Neural crest cell (in vitro differentiated cells): ENCODE measurements at regions not wholly inside any gene's neighbourhood (a gene's known extent, or its start where the extent isn't known, plus 50 kb on each side); places are given as distances from the start of the nearest gene placed in this dataset.

Source experiments
- DNase-seq: peaks from one replicate; pipeline ENCODE4 v3.0.0; 2021; ENCODE audit warnings: low read depth, mixed read lengths, low spot score
- H3K27ac Mint-ChIP-seq: one replicate; pipeline ENCODE4 v1.8.0; 2021; ENCODE audit warnings: mild to moderate bottlenecking, mixed read lengths; ENCODE audit not compliant: unreplicated experiment
- H3K27me3 Mint-ChIP-seq: 2 replicates; pipeline ENCODE4 v1.8.0; 2021; ENCODE audit warnings: low read depth, mild to moderate bottlenecking, mixed read lengths
- H3K36me3 Mint-ChIP-seq: 2 replicates; pipeline ENCODE4 v1.8.0; 2021; ENCODE audit warnings: low read depth, mild to moderate bottlenecking, mixed read lengths
- H3K4me1 Mint-ChIP-seq: 2 replicates; pipeline ENCODE4 v1.8.0; 2021; ENCODE audit warnings: mixed read lengths
- H3K4me3 Mint-ChIP-seq: one replicate; pipeline ENCODE4 v1.8.0; 2021; ENCODE audit warnings: mild to moderate bottlenecking, mixed read lengths
- H3K9me3 Mint-ChIP-seq: 2 replicates; pipeline ENCODE4 v1.8.0; 2021; ENCODE audit warnings: mixed read lengths
- CTCF ChIP-seq: fragments of 200-600 bp; sonication (generic); conservative IDR thresholded peaks from 2 replicates; pipeline ENCODE4 v1.5.0; 2021; ENCODE audit warnings: antibody characterized with exemption, mild to moderate bottlenecking

- no peak for DNase-seq
- Mint-ChIP-seq H3K4me3 (no peak overlapping the region), H3K36me3 (no peaks in the 10 kb centered on the region), H3K27me3 (peaks cover 28% of the 10 kb centered on the region), H3K27ac (no peak overlapping the region), H3K9me3 (no peaks in the 10 kb centered on the region), H3K4me1 (no peaks in the 10 kb centered on the region)
- TF ChIP-seq CTCF: no peak
Measured at GRCh38 chr2:37842732-37843440, 82.2 kb upstream of the RMDN2 start.

GRCh38 chr2:37843556-37843955 lies 81.5 kb upstream of the RMDN2 start:
- Mint-ChIP-seq H3K36me3 (no peaks in the 10 kb centered on the region), H3K4me3 (no peak overlapping the region), H3K9me3 (no peaks in the 10 kb centered on the region), H3K4me1 (no peaks in the 10 kb centered on the region), H3K27ac (no peak overlapping the region), H3K27me3 (peaks cover 26% of the 10 kb centered on the region)
- no peak for TF ChIP-seq CTCF
- no peak for DNase-seq

GRCh38 chr2:37846207-37846606 lies 78.9 kb upstream of the RMDN2 start:
- H3K36me3 Mint-ChIP-seq: no peaks in the 10 kb centered on the region
- H3K4me3 Mint-ChIP-seq: no peak overlapping the region
- no peaks in the 10 kb centered on the region for H3K9me3 Mint-ChIP-seq
- H3K27me3 Mint-ChIP-seq: peaks cover 26% of the 10 kb centered on the region
- H3K4me1 Mint-ChIP-seq: no peaks in the 10 kb centered on the region
- TF ChIP-seq CTCF: no peak
- H3K27ac Mint-ChIP-seq: no peak overlapping the region
- no peak for DNase-seq

- Mint-ChIP-seq H3K9me3 (no peaks in the 10 kb centered on the region), H3K4me1 (no peaks in the 10 kb centered on the region), H3K27me3 (peaks cover 15% of the 10 kb centered on the region), H3K36me3 (no peaks in the 10 kb centered on the region), H3K27ac (no peak overlapping the region), H3K4me3 (no peak overlapping the region)
- TF ChIP-seq CTCF: no peak
- DNase-seq: no peak
Measured at GRCh38 chr2:37847792-37848191, 77.3 kb upstream of the RMDN2 start.

GRCh38 chr2:37848451-37848850 lies 76.6 kb upstream of the RMDN2 start:
- no peak for DNase-seq
- H3K36me3 Mint-ChIP-seq: no peaks in the 10 kb centered on the region
- peaks cover 10% of the 10 kb centered on the region for H3K27me3 Mint-ChIP-seq
- no peaks in the 10 kb centered on the region for H3K4me1 Mint-ChIP-seq
- no peak overlapping the region for H3K4me3 Mint-ChIP-seq
- H3K9me3 Mint-ChIP-seq: no peaks in the 10 kb centered on the region
- TF ChIP-seq CTCF: no peak
- H3K27ac Mint-ChIP-seq: no peak overlapping the region
